IMR-90 (cell line): ENCODE measurements at regions not wholly inside any gene's neighbourhood (a gene's known extent, or its start where the extent isn't known, plus 50 kb on each side); places are given as distances from the start of the nearest gene placed in this dataset.

Experiments
- ATAC-seq: fragments of 200-7000 bp; cut with Tn5 transposase; 2 replicates; pipeline ENCODE4 v1.9.1; 2020; ENCODE audit warnings: low read depth, mild to moderate bottlenecking, moderate library complexity
- BruUV-seq: library from RNA; stranded (reverse); fragments of 400-500 nt; replicated peaks from 2 replicates; lab custom pipeline; 2021; lab: Mats Ljungman, UMichigan
- CTCF ChIA-PET: fragments of 300-600 bp; formaldehyde crosslinking; extraction: SDS; loops from one replicate; lab custom pipeline; 2021; ENCODE audit warnings: antibody characterized with exemption; lab: Yijun Ruan, JAX
- POLR2A ChIA-PET: fragments of 300-600 bp; sonication (Branson Sonifier 250); formaldehyde crosslinking; loops from one replicate; lab custom pipeline; 2022; ENCODE audit warnings: antibody characterized with exemption; ENCODE audit not compliant: unreplicated experiment; lab: Charles Lee
- DNase-seq: peaks from one replicate; pipeline ENCODE4 v3.0.0; 2013
- H2AFZ ChIP-seq: replicated peaks from 2 replicates; pipeline ENCODE3; 2013; ENCODE audit warnings: low read length, mild to moderate bottlenecking; ENCODE audit not compliant: poor library complexity
- H2AK5ac ChIP-seq: 2 replicates; pipeline ENCODE4 v1.6.1; 2013; ENCODE audit warnings: low read depth, low read length, inconsistent platforms
- H2AK9ac ChIP-seq: replicated peaks from 2 replicates; pipeline ENCODE3; 2013; ENCODE audit warnings: mild to moderate bottlenecking, low read depth, low read length, moderate library complexity; ENCODE audit not compliant: poor library complexity
- H2BK120ac ChIP-seq: 2 replicates; pipeline ENCODE4 v1.6.1; 2013; ENCODE audit warnings: low read depth, low read length, inconsistent platforms
- H2BK15ac ChIP-seq: 3 replicates; pipeline ENCODE4 v1.6.1; 2013; ENCODE audit warnings: low read depth, low read length, inconsistent platforms
- H2BK20ac ChIP-seq: 2 replicates; pipeline ENCODE4 v1.6.1; 2013; ENCODE audit warnings: low read depth, mild to moderate bottlenecking, inconsistent platforms, low read length, moderate library complexity
- H2BK5ac ChIP-seq: 2 replicates; pipeline ENCODE4 v1.6.1; 2013; ENCODE audit warnings: mild to moderate bottlenecking, low read depth, low read length, inconsistent platforms; ENCODE audit not compliant: poor library complexity, severe bottlenecking
- H3K14ac ChIP-seq: replicated peaks from 2 replicates; pipeline ENCODE4 v1.6.1; 2013; ENCODE audit warnings: low read depth, low read length, inconsistent platforms
- H3K18ac ChIP-seq: 2 replicates; pipeline ENCODE4 v1.6.1; 2013; ENCODE audit warnings: low read depth, low read length, control low read depth
- H3K23ac ChIP-seq: 2 replicates; pipeline ENCODE4 v1.6.1; 2013; ENCODE audit warnings: low read depth, low read length, inconsistent platforms
- H3K27ac ChIP-seq: 2 replicates; pipeline ENCODE4 v1.5.1; 2013; ENCODE audit warnings: mild to moderate bottlenecking, control low read depth, low read length; ENCODE audit not compliant: insufficient read depth
- H3K27me3 ChIP-seq: 2 replicates; pipeline ENCODE4 v1.6.1; 2013; ENCODE audit warnings: low read length; ENCODE audit not compliant: control insufficient read depth, insufficient read depth
- H3K36me3 ChIP-seq: 2 replicates; pipeline ENCODE4 v1.6.1; 2013; ENCODE audit warnings: low read length, mixed read lengths; ENCODE audit not compliant: control insufficient read depth, insufficient read depth
- H3K4ac ChIP-seq: 2 replicates; pipeline ENCODE4 v1.6.1; 2013; ENCODE audit warnings: low read depth, low read length, inconsistent platforms
- H3K4me1 ChIP-seq: 2 replicates; pipeline ENCODE4 v1.6.1; 2013; ENCODE audit warnings: low read length, mixed read lengths; ENCODE audit not compliant: control insufficient read depth, insufficient read depth
- H3K4me2 ChIP-seq: 2 replicates; pipeline ENCODE4 v1.6.1; 2013; ENCODE audit warnings: low read depth, mild to moderate bottlenecking, control low read depth, low read length, moderate library complexity
- H3K4me3 ChIP-seq: 2 replicates; pipeline ENCODE4 v1.5.1; 2013; ENCODE audit warnings: low read depth, mild to moderate bottlenecking, control low read depth, low read length, moderate library complexity; ENCODE audit not compliant: insufficient read depth
- H3K56ac ChIP-seq: 2 replicates; pipeline ENCODE4 v1.6.1; 2013; ENCODE audit warnings: low read length, inconsistent platforms; ENCODE audit not compliant: insufficient read depth; ENCODE audit errors: extremely low read depth
- H3K79me1 ChIP-seq, 2 experiments: 2 replicates each; pipeline ENCODE4 v1.6.1; 2013; ENCODE audit warnings: low read length in 2 of 2, inconsistent platforms in 1 of 2, low read depth in 1 of 2
- H3K9ac ChIP-seq: 2 replicates; pipeline ENCODE4 v1.6.1; 2013; ENCODE audit warnings: low read depth, low read length, control low read depth
- H3K9me1 ChIP-seq: 2 replicates; pipeline ENCODE4 v1.6.1; 2013; ENCODE audit warnings: low read length, inconsistent platforms; ENCODE audit not compliant: insufficient read depth
- H3K9me3 ChIP-seq: 2 replicates; pipeline ENCODE4 v1.6.1; 2013; ENCODE audit warnings: low read length; ENCODE audit not compliant: control insufficient read depth, insufficient read depth
- H4K20me1 ChIP-seq: 2 replicates; pipeline ENCODE4 v1.6.1; 2013; ENCODE audit warnings: low read length, inconsistent platforms; ENCODE audit not compliant: insufficient read depth
- H4K5ac ChIP-seq: 2 replicates; pipeline ENCODE4 v1.6.1; 2013; ENCODE audit warnings: mild to moderate bottlenecking, low read depth, low read length, control low read depth
- H4K8ac ChIP-seq, 2 experiments: 2 replicates each; pipeline ENCODE4 v1.6.1; 2013; ENCODE audit warnings: low read depth in 2 of 2, low read length in 2 of 2, control low read depth in 1 of 2, inconsistent platforms in 1 of 2
- H4K91ac ChIP-seq: 2 replicates; pipeline ENCODE4 v1.6.1; 2013; ENCODE audit warnings: low read depth, low read length, inconsistent platforms; ENCODE audit not compliant: insufficient read depth
- MXI1 ChIP-seq: IDR thresholded peaks from 2 replicates; pipeline ENCODE4 v1.6.1; 2012; ENCODE audit warnings: low read depth, mild to moderate bottlenecking, low read length, moderate library complexity, borderline replicate concordance
- RAD21 ChIP-seq: IDR thresholded peaks from 2 replicates; pipeline ENCODE4 v1.6.1; 2012; ENCODE audit warnings: low read length, improper control_type of control experiment
- RCOR1 ChIP-seq: IDR thresholded peaks from 2 replicates; pipeline ENCODE4 v1.6.1; 2012; ENCODE audit warnings: mild to moderate bottlenecking, low read length, improper control_type of control experiment; ENCODE audit not compliant: insufficient replicate concordance
- RFX5 ChIP-seq: IDR thresholded peaks from 2 replicates; pipeline ENCODE4 v1.8.0; 2012; ENCODE audit warnings: low read depth, mild to moderate bottlenecking, low read length, moderate library complexity
- USF2 ChIP-seq: fragments of 150-350 bp; IDR thresholded peaks from 2 replicates; pipeline ENCODE4 v1.6.1; 2017; ENCODE audit warnings: mild to moderate bottlenecking, antibody characterized with exemption, low read length, low read depth
- WGBS, 2 experiments: methylation state at CpG; one replicate each; pipeline versions ENCODE4 v1.1.5 to v1.1.7; 2013; ENCODE audit warnings: missing lambda C conversion rate in 2 of 2; ENCODE audit not compliant: insufficient read length in 1 of 2; ENCODE audit errors: extremely low coverage in 2 of 2; 5-methylcytosine and 5-hydroxymethylcytosine counted together
- dilution Hi-C: fragments of 300-500 bp; cut with HindIII; formaldehyde crosslinking; loops from one replicate; pipeline ENCODE4 v1.14.3; 2018; ENCODE audit warnings: low sequenced_read_pairs; ENCODE audit not compliant: unreplicated experiment
- in situ Hi-C: fragments of 300-500 bp; cut with MboI; formaldehyde crosslinking; loops from 3 replicates; pipeline ENCODE4 v1.14.3; 2019; ENCODE audit warnings: low sequenced_read_pairs, inconsistent platforms, mixed read lengths
- intact Hi-C: fragments of 100-400 bp; cut with micrococcal nuclease; formaldehyde crosslinking; loops from 2 replicates; pipeline ENCODE4 v1.10.0; 2022

- Histone ChIP-seq H2AK9ac (no peak overlapping the region), H4K8ac (no peak overlapping the region), H2AK5ac (no peak overlapping the region), H4K91ac (no peak overlapping the region), H2AFZ (no peak overlapping the region), H3K36me3 (no peaks in the 10 kb centered on the region), H3K14ac (no peak overlapping the region), H3K4ac (no peak overlapping the region), H4K20me1 (no peaks in the 10 kb centered on the region), H3K23ac (no peak overlapping the region), H3K9ac (no peak overlapping the region), H3K9me3 (no peaks in the 10 kb centered on the region), H3K4me1 (no peaks in the 10 kb centered on the region), H3K4me3 (no peak overlapping the region), H3K27me3 (no peaks in the 10 kb centered on the region), H3K79me1 (no peaks in the 10 kb centered on the region), H3K56ac (no peak overlapping the region), H3K18ac (no peak overlapping the region), H4K5ac (no peak overlapping the region), H2BK120ac (no peak overlapping the region), H3K9me1 (no peaks in the 10 kb centered on the region), H2BK15ac (no peak overlapping the region), H2BK20ac (no peak overlapping the region), H3K4me2 (no peak overlapping the region), H2BK5ac (no peak overlapping the region), H3K27ac (no peak overlapping the region)
- intact Hi-C loops (no loop called here), in situ Hi-C loops (no loop called here), dilution Hi-C loops (no loop called here)
- no peak for ATAC-seq
- POLR2A ChIA-PET: no interaction called here
- TF ChIP-seq RFX5: no peak
- no peak for TF ChIP-seq MXI1
- TF ChIP-seq RCOR1: no peak
- TF ChIP-seq USF2: no peak
- TF ChIP-seq RAD21: no peak
- peak; percentile 10 for DNase-seq
- no TSS peak for BruUV-seq
- CTCF ChIA-PET: no interaction called here
- no CpG with 5 or more reads among the region's 3 CpGs for WGBS, 2 experiments
These were observed 381.4 kb downstream of the CNTN3 start for GRCh38 chr3:74233091-74233490.
